ENCODE measurements at regions not wholly inside any gene's neighbourhood (a gene's known extent, or its start where the extent isn't known, plus 50 kb on each side); places are given as distances from the start of the nearest gene placed in this dataset.

- TF ChIP-seq, protein P1, sequence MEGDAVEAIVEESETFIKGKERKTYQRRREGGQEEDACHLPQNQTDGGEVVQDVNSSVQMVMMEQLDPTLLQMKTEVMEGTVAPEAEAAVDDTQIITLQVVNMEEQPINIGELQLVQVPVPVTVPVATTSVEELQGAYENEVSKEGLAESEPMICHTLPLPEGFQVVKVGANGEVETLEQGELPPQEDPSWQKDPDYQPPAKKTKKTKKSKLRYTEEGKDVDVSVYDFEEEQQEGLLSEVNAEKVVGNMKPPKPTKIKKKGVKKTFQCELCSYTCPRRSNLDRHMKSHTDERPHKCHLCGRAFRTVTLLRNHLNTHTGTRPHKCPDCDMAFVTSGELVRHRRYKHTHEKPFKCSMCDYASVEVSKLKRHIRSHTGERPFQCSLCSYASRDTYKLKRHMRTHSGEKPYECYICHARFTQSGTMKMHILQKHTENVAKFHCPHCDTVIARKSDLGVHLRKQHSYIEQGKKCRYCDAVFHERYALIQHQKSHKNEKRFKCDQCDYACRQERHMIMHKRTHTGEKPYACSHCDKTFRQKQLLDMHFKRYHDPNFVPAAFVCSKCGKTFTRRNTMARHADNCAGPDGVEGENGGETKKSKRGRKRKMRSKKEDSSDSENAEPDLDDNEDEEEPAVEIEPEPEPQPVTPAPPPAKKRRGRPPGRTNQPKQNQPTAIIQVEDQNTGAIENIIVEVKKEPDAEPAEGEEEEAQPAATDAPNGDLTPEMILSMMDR (conservative IDR thresholded peaks at IDR 0.05; ENCODE audit: low read depth, low read length) = no peak
- no peak overlapping the region for H3K4me3 ChIP-seq (ENCODE audit: low read depth, low read length)
- no peak for DNase-seq (ENCODE audit: low read depth)
Measured at GRCh38 chr12:97299847-97300246, 162.8 kb upstream of the RMST start.

- H3K4me3 ChIP-seq (ENCODE audit: low read depth, low read length) = no peak overlapping the region
- TF ChIP-seq, protein P1 (conservative IDR thresholded peaks at IDR 0.05; ENCODE audit: low read depth, low read length) = no peak
- no peak for DNase-seq (ENCODE audit: low read depth)
Measured at GRCh38 chr12:97300431-97300830, 162.2 kb upstream of the RMST start.

- TF ChIP-seq, protein P1 (conservative IDR thresholded peaks at IDR 0.05; ENCODE audit: low read depth, low read length) = no peak
- no peak for DNase-seq (ENCODE audit: low read depth)
- no peak overlapping the region for H3K4me3 ChIP-seq (ENCODE audit: low read depth, low read length)
Measured at GRCh38 chr12:97300891-97301290, 161.7 kb upstream of the RMST start.

DNA sequence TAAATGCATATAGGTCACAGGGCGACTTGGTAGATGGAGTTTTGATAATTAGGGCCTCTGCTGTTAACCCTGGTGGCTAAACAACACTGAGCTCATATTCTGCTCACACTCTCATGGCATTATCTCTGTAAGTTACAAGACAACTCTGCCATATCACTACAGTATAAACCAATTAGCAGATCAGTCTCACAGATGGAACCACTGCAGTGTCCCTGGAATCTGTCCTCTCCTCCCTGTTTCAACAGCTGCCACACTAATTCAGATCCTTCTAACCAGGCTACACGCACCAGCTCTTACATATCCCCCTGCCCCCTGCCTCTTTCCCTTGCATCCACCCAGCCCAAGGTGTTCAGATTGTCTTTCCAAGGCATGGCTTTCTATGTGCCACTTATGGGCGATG is 161.0 kb upstream of the RMST start:
- TF ChIP-seq, protein P1 (conservative IDR thresholded peaks at IDR 0.05; ENCODE audit: low read depth, low read length) = no peak
- no peak for DNase-seq (ENCODE audit: low read depth)
- H3K4me3 ChIP-seq (ENCODE audit: low read depth, low read length) = no peak overlapping the region

DNA sequence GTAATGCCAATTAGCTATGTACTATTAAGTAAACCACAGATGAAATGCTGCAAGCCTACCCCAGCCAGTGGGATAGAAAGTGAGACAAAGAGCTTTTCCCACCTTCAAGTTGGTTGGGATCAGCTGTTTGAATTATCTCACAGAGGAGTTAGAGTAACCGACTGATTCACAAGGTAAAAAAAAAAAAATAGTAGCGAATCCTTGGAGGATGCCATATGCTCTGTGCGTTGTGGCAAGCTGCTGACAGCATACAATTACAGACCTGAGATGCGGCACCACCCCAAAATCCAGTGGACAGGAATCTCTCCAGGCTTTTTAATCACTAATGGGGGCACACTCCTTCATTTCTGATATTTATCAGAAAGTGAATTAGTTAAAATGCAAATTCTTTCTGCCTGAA is 157.0 kb upstream of the RMST start:
- no peak overlapping the region for H3K4me3 ChIP-seq (ENCODE audit: low read depth, low read length)
- DNase-seq (ENCODE audit: low read depth) = no peak
- TF ChIP-seq, protein P1 (conservative IDR thresholded peaks at IDR 0.05; ENCODE audit: low read depth, low read length) = no peak

- no peak for DNase-seq (ENCODE audit: low read depth)
- no peak overlapping the region for H3K4me3 ChIP-seq (ENCODE audit: low read depth, low read length)
- TF ChIP-seq, protein P1 (conservative IDR thresholded peaks at IDR 0.05; ENCODE audit: low read depth, low read length) = no peak
Measured at GRCh38 chr12:97306147-97306546, 156.5 kb upstream of the RMST start.

GRCh38 chr12:97308576-97309198 is 153.9 kb upstream of the RMST start:
- TF ChIP-seq, protein P1 (conservative IDR thresholded peaks at IDR 0.05; ENCODE audit: low read depth, low read length) = peak; percentile 59
- peak; percentile 73 for DNase-seq (ENCODE audit: low read depth)
- no peak overlapping the region for H3K4me3 ChIP-seq (ENCODE audit: low read depth, low read length)

Measured in choroid plexus epithelial cell (primary cell).